ENCODE measurements at regions not wholly inside any gene's neighbourhood (a gene's known extent, or its start where the extent isn't known, plus 50 kb on each side); places are given as distances from the start of the nearest gene placed in this dataset.
"Not testable (repeated sequence)": the region's sequence is repeated elsewhere in the genome, so short reads cannot be mapped to it uniquely, and the experiment has no call there.

DNA sequence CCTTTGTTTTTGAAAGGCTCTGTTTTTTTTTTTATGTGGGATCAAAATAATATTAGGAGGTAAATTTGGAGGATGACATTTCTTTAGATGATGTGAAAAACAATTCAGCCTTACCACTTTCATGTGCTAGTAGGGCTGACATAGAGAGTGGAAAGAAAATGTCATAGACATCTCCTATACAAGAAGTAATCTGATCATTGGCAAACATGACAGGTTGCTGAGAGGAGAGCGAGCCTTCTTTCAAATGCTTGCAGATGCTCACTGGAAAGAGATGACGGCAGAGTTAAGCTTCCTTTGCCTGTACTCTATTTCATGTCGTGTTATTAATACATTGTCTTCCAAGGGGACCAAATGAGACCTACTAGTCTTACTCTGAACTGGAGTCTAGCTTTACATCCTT lies 160.1 kb upstream of the DAP start:
- DNase-seq (ENCODE audit: low spot score) = no peak

DNA sequence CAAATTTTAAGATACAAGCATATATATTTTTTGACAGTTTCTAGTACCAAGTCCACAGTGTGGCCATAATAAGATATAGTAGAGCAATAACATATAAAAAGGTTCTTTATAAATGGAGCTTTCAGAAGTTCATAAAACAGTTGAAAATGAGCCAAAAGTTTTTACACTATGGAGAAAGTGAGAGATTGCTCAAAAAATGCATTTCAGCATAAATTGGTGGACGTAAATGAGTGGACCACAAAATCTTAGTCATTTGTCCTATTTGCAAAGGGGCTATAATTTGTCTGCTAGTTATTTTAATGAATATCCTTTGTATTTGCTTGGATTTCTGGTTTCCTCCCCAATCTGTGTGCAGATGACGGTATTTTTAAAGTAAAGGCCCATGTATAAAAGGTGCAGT lies 159.4 kb upstream of the DAP start:
- no peak for DNase-seq (ENCODE audit: low spot score)

DNA sequence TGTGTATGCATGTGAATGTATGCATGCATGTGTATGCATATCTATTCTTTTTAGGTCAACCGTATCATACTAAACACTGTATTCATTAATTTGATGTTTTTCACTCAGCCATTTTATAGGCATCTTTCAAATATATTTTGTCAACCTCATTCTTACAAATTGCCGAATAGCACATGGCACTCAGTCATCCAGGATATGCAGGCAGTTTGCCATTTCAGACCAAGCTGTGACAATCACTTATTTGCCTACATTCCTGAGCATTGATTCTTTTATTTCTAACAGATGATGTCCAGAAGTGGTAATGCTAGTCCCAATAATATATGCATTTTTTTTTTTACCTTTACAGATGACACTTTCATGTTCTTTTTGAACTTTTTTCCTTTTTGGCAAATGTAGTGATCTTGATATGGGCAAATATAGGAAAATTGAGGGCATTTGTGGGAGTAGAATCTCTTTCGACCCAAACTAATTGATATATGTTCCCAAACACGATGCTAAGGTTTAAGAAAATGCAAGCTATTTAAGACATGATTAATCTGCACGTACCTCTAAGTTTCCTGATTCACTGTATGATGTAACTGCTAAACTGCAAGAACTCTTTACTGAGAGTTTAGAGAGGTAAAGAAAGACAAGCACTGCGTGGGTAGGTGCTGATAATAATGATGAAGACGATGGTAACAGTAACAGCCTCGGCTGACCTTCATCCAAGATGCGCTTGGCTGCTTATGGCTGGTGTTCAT lies 153.9 kb upstream of the DAP start:
- DNase-seq (ENCODE audit: low spot score) = no peak

DNA sequence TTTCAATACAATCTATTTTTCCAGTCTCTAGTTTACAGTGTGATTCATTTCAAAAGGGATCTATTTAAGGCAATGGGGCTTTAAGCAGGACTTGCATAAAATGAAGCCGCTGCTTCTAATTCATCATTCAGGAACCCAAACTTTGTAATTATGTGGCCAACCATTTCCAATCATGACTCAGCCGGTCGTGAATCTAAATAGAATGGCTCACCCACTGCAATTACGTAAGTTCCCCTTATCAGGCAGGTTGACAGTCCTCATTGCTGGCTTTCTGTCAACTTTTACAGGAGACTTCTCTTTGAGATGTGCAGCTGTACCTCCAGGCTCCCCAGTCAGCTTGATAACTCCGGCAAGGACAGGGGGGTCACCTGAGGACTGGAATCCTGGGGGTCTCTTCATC lies 152.8 kb upstream of the DAP start:
- no peak for DNase-seq (ENCODE audit: low spot score)

DNA sequence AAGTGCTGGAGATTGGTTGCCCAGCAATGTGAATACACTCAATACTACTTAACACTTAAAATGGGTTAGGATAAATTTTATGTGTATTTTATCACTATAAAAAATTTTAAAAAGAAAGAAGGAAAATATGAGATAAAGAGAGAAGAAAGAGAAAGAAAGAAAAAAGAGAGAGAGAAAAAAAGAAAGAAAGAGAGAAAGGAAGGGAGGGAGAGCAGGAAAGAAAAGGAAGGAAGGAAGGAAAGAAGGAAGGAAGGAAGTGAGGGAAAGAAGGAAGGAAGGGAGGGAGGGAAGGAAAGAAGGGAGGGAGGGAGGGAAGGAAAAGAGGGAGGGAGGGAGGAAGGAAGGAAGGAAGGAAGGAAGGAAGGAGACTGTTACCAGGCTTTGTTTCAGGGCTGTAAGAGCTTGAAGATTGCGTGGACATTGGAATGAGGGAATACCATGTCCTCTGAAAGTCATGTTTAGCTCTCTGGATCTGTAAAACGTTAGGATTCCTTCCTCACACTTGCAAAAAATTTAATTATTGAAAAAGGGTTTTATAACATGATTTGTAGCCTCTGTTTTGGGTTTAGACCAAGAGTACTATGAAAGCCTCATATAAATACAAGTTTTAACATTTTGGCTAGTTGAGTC lies 152.3 kb upstream of the DAP start:
- no peak for DNase-seq (ENCODE audit: low spot score)

DNA sequence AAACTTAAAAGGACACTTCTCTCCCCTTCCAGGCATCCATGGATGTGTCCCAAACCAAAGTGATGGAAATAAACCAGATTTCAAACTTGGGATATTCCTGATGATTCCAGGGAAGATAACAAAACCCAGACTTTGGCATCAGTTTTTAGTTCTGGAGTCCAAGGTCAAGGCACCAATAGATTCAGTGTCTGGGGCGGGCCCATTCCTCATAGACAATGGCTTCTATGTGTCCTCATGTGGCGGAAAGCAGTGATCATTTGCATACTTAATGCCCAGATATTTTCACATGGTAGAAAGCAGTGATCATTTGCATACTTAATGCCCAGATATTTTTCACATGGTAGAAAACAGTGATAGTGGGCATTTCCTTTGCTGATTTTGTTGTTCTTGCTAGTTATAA lies 151.4 kb upstream of the DAP start:
- no peak for DNase-seq (ENCODE audit: low spot score)

DNA sequence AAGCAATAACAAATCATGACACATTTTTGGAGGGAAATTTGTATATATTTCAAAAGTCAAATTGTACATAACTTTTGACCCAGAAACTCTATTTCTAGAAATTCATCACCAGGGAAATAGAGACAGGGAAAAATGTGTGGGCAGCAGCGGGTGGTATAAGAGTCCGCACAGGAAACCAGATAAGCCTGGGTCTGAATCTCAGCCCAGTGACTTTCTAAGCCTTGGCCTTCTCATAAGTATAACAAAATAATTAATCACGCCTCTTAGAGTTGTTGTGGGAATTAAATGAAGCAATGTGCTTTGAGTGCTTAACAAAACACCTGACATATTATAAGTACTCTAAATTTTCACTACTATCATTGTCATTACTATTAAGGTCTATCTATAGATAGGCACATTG lies 149.2 kb upstream of the DAP start:
- no peak for DNase-seq (ENCODE audit: low spot score)

DNA sequence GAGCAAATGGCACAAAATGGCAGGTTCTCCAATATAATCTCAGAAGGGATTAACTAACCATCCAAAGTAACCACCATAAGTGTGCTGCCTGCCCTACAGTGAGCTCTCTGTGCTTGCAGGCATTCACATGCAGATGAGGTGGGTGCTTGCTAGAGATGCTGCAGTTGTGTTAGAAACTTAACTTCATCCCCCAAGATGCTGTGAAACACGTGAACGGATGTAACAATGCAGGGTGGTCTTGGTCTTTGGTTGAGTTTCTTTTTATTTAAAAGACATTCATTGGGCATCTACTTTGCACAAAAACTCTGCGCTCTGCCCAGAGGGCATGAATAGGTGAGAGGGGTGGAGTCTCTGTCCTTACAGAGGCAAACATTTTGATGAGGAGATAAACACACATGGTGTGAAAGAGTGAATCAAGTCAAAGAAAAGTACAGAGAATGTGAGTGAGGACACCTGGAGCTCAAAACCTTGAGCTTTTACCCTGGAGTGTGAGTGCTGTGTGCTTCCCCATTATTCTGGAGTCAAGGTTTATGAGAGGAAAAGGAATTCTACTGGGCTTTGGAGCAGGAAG lies 143.9 kb upstream of the DAP start:
- no peak for DNase-seq (ENCODE audit: low spot score)

DNA sequence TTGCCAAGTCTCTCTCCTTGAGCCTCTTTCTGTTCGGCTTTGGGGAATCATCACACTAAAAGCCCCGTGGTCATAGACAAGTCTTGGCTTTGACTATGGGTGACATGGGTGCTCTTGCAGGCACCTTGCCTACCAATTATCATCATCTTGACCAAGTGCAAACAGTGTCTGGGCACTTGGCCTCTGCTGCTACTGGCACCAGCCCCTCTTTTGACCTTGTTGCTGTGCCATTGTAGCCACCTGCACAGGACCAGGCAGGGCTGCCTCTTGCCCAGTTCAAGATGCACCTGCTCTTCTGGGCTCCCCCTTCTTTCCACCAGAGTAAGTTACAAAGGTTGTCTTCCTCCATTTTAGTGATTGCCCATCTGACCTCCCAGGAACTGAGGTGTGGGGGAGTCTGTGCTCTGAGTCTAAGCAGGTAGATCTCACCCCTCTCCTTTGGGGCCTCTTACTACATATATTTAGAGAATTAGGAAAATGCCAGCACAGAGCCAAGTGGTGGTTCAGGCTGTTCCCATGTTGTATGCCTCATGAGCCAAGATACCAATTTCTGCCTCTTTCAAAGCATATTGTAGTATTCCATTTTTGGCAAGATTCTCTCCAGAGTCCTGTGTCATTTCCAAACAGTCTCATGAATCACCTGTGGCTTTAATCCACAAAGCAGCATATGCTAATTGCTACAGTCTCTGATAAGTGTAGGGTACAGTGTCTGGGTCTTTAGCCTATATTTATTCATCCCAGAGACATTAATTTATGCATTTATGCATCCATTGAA lies 142.9 kb upstream of the DAP start:
- no peak for DNase-seq (ENCODE audit: low spot score)

DNA sequence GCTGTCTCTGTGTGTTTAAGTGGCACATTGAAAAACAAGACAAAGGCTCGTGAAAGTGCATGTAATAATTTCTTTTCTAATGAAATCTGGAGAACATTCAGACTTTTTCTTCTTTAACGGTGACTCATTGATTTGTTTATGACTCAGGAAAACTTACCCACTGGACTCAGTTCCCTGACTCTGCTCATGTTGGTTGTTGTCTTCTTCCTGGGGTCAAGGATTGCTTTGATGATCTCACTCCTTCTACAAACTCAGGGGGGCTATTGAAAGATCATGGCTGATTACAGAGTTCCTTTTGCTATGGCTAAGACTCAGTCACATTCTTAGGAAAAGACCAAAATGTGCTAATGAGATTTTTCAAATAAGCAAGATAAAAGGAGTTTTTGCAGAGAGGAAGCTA lies 141.1 kb upstream of the DAP start:
- no peak for DNase-seq (ENCODE audit: low spot score)

DNA sequence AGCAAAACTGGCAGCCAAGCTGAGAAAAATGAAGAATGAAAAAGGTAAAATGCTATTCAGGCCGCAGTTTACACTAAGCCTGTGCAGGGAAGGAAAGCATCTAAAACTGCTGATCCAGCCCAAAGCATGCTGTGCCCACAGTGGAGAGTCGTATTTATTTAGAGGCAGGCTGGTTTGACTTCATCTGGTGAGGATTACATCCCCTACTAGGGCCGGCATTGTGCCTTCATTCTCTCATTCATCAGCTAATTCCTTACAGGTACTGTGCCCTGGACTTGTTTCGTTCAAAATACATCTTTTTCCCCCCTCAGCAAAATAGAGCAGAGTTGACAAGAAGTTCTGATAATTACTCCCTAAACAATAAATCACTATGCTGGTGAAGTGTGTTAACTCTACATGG lies 137.5 kb upstream of the DAP start:
- no peak for DNase-seq (ENCODE audit: low spot score)

DNA sequence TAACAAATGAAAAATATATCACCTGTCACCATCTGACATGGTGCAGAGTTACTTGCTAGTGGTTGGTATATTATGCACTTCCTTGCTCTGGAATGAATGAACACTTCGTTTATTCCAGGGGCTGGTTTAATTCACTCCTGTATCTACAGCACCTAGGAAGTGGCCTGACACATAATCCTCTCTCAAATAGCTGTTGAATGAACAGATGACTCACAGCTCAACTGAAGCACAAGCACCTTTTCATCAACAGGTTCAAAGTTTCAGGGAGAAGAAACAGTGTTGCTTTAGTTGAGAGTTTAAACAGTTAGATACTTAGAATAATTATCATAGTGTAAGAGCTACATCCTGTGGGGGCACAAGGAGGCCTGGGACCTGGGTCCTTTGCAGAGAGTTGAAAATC lies 135.0 kb upstream of the DAP start:
- DNase-seq (ENCODE audit: low spot score) = no peak

DNA sequence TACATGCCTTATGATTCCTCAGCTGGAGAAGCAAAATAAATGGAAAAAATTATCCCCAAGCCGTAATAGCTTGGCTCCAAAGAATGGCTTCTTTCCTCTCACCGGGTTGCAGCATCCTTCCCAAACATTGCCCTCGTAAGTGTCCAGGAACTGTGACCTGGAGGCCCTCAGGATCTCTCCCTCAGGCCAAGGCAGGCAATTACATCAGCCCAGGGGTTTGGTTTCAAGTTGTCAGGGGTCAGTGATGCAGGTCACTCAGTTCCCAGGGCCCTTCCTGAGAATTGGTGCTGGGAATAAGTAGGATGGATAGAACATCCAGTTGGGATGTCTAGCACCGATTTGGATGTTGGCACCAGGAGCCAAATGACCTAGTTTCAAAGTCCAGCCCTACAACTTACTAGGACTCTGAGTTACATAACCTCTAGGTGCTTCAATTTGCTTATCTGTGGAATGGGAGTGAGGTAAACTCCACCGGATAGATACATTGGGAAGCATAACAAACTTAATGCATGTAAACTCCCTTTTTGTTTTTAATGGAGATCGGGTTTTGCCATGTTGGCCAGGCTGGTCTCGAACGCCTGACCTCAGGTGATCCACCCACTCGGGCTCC lies 133.5 kb upstream of the DAP start:
- DNase-seq (ENCODE audit: low spot score) = no peak

DNA sequence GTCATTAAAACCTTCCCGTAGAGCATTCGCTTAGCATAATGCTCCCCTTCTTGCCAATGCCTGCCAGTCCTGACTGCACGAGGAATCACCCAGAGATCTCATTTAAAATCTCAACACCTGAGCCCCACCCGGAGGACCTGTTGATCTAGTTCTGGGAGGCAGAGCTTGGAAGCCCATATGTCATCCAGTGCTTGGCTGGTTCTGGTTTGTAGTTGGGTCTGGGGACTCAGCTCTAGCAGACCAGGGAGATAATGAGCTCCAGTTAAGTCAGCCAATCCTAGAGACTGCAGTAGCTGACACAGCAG lies 131.8 kb upstream of the DAP start:
- DNase-seq (ENCODE audit: low spot score) = no peak

DNA sequence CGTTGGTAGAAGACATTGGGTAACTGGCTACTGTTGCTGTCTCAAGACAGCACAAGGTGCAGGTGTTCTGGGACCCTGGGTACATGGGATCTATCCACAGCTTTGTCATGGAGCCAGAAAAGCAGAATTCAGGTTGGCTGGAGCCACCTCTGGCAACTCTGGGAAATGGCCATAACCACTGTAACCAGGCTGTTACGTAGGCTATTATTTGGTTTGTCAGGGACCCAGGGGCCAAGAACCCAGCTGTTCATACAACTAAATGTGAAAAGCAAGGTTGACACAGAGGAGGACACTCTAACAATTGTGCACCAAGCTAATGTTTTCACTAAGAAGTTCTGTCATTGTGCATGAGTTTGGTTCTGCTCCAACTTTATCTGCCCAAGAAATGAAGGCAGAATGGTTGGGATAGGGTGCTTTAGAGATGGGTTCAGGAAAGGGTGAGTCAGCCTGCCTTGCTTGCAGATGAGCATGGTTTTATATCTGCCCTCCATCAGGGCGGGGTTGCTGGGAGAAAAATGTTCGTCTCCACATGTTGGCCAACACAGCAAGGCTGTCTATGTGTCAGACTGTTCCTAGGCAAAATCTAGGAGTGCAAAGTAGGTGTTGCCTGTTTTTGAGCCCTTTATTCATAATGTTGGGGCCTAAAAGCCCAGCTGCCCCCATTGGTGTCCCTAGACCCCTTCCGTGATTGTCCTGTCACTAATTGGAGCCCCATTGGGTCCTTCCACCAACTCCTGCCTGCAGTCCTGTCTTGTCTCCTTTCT lies 131.3 kb upstream of the DAP start:
- DNase-seq (ENCODE audit: low spot score) = no peak

DNA sequence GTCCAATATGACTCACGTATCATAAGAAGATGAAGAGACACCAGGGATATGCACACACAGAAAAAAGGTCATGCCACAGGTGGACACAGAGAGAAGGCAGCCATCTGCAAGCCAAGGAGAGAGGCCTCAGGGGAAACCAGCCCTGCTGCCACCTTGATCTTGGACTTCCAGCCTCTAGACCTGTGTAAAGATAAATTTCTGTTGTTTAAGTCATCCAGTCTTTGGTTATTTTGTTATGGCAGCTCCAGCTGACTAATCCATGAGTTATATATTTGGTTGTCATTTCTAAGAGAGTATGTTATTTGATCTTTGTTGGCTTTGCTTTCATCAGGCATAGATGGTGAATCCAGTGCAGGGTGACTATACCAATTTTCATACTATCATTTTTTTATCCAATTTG lies 130.2 kb upstream of the DAP start:
- no peak for DNase-seq (ENCODE audit: low spot score)

DNA sequence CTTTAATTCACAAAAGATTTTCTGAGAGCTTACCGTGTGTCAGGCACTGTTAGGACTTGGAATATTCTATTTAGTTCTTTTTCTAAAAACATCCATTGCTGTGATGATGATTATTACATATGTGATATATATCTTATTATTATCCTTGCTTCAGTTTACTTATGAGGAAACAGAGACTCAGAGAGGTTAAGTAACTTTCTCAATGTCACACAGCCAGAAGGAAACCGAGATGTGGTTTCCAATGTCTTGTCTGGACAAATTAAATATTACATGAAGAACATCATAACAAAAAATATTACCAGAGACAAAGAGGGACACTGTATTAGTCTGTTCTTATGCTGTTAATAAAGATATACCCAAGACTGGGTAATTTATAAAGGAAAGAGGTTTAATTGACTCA lies 125.5 kb upstream of the DAP start:
- no peak for DNase-seq (ENCODE audit: low spot score)

DNA sequence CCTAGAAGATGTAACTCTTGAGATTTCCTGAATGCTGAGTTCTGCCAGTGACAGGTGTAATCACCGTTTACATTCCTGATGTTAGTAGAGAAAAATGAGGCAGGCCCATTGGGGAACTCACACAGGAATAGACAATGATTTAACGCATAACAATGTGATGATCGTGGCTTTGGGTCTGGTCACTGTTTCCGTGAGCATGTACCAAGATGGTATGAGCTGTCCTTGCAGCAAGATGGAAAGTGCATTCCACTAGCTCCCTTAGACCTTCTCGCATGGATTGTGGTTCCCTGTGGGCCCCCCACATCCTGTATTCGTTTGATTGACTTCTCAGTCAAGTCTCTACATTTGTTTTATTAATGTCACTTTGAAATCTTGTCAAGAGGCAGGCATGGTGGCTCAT lies 124.0 kb upstream of the DAP start:
- no peak for DNase-seq (ENCODE audit: low spot score)

DNA sequence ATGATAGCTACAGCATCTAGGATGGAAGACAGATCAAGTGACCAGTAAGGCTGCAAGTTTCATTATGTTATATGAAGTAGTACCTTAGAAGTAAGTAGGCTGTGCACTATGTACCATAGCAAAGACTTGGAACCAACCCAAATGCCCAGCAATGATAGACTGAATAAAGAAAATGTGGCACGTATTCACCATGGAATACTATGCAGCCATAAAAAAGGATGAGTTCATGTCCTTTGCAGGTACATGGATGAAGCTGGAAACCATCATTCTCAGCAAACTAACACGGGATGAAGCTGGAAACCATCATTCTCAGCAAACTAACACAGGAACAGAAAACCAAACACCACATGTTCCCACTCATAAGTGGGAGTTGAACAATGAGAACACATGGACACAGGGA lies 122.9 kb upstream of the DAP start:
- not testable (repeated sequence) for DNase-seq (ENCODE audit: low spot score)

DNA sequence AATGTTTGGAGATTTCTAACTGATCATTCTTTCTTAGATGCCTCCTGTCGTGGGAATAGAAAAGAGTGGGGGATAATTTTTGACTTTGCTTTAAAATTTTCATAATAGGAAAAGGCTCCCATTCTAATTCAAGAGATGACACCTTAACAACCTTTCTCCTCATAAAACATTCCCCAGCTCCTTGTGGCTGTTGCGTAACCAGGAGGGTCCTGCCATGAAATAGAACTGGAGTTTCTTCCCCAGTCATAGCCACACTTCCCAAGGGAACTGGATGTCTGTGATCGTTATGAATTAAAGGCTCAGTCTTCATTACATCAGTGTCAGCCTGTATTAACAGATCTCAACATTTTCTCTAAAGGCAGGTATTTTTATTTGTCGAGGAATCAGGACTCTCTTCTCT lies 119.9 kb upstream of the DAP start:
- no peak for DNase-seq (ENCODE audit: low spot score)

DNA sequence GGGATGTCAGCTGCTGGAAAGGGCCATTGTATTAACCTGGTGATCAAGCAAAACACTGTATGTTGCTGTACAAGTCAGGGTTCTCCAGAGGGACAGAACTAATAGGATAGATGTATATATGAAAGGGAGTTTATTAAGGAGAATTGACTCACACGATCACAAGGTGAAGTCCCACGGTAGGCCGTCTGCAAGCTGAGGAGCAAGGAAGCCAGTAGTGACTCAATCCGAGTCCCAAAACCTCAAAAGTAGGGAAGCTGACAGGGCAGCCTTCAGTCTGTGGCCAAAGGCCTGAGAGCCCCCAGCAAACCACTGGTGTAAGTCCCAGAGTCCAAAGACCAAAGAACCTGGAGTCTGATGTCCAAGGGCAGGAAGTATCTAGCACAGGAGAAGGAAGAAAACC lies 116.0 kb upstream of the DAP start:
- not testable (repeated sequence) for DNase-seq (ENCODE audit: low spot score)
